Hepatocyte (in vitro differentiated cells): ENCODE measurements at regions not wholly inside any gene's neighbourhood (a gene's known extent, or its start where the extent isn't known, plus 50 kb on each side); places are given as distances from the start of the nearest gene placed in this dataset.

Source experiments
- CTCF ChIP-seq: fragments of 200-600 bp; sonication (generic); IDR thresholded peaks from 2 replicates; pipeline ENCODE4 v1.5.1; 2016; ENCODE audit warnings: antibody characterized with exemption, mild to moderate bottlenecking; ENCODE audit not compliant: poor library complexity
- EZH2 ChIP-seq: fragments of 200-600 bp; sonication (generic); IDR thresholded peaks from 2 replicates; pipeline ENCODE4 v1.6.1; 2016; ENCODE audit warnings: antibody characterized with exemption, mild to moderate bottlenecking, borderline replicate concordance

- TF ChIP-seq CTCF (no peak), EZH2 (no peak)
Measured at GRCh38 chr3:161859865-161860450, 363.4 kb downstream of the OTOL1 start.
